IMR-90 (cell line): ENCODE measurements at regions not wholly inside any gene's neighbourhood (a gene's known extent, or its start where the extent isn't known, plus 50 kb on each side); places are given as distances from the start of the nearest gene placed in this dataset.

Experiments
- ATAC-seq: fragments of 200-7000 bp; cut with Tn5 transposase; 2 replicates; pipeline ENCODE4 v1.9.1; 2020; ENCODE audit warnings: low read depth, mild to moderate bottlenecking, moderate library complexity
- BruUV-seq: library from RNA; stranded (reverse); fragments of 400-500 nt; replicated peaks from 2 replicates; lab custom pipeline; 2021; lab: Mats Ljungman, UMichigan
- CTCF ChIA-PET: fragments of 300-600 bp; formaldehyde crosslinking; extraction: SDS; loops from one replicate; lab custom pipeline; 2021; ENCODE audit warnings: antibody characterized with exemption; lab: Yijun Ruan, JAX
- POLR2A ChIA-PET: fragments of 300-600 bp; sonication (Branson Sonifier 250); formaldehyde crosslinking; loops from one replicate; lab custom pipeline; 2022; ENCODE audit warnings: antibody characterized with exemption; ENCODE audit not compliant: unreplicated experiment; lab: Charles Lee
- DNase-seq: peaks from one replicate; pipeline ENCODE4 v3.0.0; 2013
- H2AFZ ChIP-seq: replicated peaks from 2 replicates; pipeline ENCODE3; 2013; ENCODE audit warnings: low read length, mild to moderate bottlenecking; ENCODE audit not compliant: poor library complexity
- H2AK5ac ChIP-seq: 2 replicates; pipeline ENCODE4 v1.6.1; 2013; ENCODE audit warnings: low read depth, low read length, inconsistent platforms
- H2AK9ac ChIP-seq: replicated peaks from 2 replicates; pipeline ENCODE3; 2013; ENCODE audit warnings: mild to moderate bottlenecking, low read depth, low read length, moderate library complexity; ENCODE audit not compliant: poor library complexity
- H2BK120ac ChIP-seq: 2 replicates; pipeline ENCODE4 v1.6.1; 2013; ENCODE audit warnings: low read depth, low read length, inconsistent platforms
- H2BK15ac ChIP-seq: 3 replicates; pipeline ENCODE4 v1.6.1; 2013; ENCODE audit warnings: low read depth, low read length, inconsistent platforms
- H2BK20ac ChIP-seq: 2 replicates; pipeline ENCODE4 v1.6.1; 2013; ENCODE audit warnings: low read depth, mild to moderate bottlenecking, inconsistent platforms, low read length, moderate library complexity
- H2BK5ac ChIP-seq: 2 replicates; pipeline ENCODE4 v1.6.1; 2013; ENCODE audit warnings: mild to moderate bottlenecking, low read depth, low read length, inconsistent platforms; ENCODE audit not compliant: poor library complexity, severe bottlenecking
- H3K14ac ChIP-seq: replicated peaks from 2 replicates; pipeline ENCODE4 v1.6.1; 2013; ENCODE audit warnings: low read depth, low read length, inconsistent platforms
- H3K18ac ChIP-seq: 2 replicates; pipeline ENCODE4 v1.6.1; 2013; ENCODE audit warnings: low read depth, low read length, control low read depth
- H3K23ac ChIP-seq: 2 replicates; pipeline ENCODE4 v1.6.1; 2013; ENCODE audit warnings: low read depth, low read length, inconsistent platforms
- H3K27ac ChIP-seq: 2 replicates; pipeline ENCODE4 v1.5.1; 2013; ENCODE audit warnings: mild to moderate bottlenecking, control low read depth, low read length; ENCODE audit not compliant: insufficient read depth
- H3K27me3 ChIP-seq: 2 replicates; pipeline ENCODE4 v1.6.1; 2013; ENCODE audit warnings: low read length; ENCODE audit not compliant: control insufficient read depth, insufficient read depth
- H3K36me3 ChIP-seq: 2 replicates; pipeline ENCODE4 v1.6.1; 2013; ENCODE audit warnings: low read length, mixed read lengths; ENCODE audit not compliant: control insufficient read depth, insufficient read depth
- H3K4ac ChIP-seq: 2 replicates; pipeline ENCODE4 v1.6.1; 2013; ENCODE audit warnings: low read depth, low read length, inconsistent platforms
- H3K4me1 ChIP-seq: 2 replicates; pipeline ENCODE4 v1.6.1; 2013; ENCODE audit warnings: low read length, mixed read lengths; ENCODE audit not compliant: control insufficient read depth, insufficient read depth
- H3K4me2 ChIP-seq: 2 replicates; pipeline ENCODE4 v1.6.1; 2013; ENCODE audit warnings: low read depth, mild to moderate bottlenecking, control low read depth, low read length, moderate library complexity
- H3K4me3 ChIP-seq: 2 replicates; pipeline ENCODE4 v1.5.1; 2013; ENCODE audit warnings: low read depth, mild to moderate bottlenecking, control low read depth, low read length, moderate library complexity; ENCODE audit not compliant: insufficient read depth
- H3K56ac ChIP-seq: 2 replicates; pipeline ENCODE4 v1.6.1; 2013; ENCODE audit warnings: low read length, inconsistent platforms; ENCODE audit not compliant: insufficient read depth; ENCODE audit errors: extremely low read depth
- H3K79me1 ChIP-seq, 2 experiments: 2 replicates each; pipeline ENCODE4 v1.6.1; 2013; ENCODE audit warnings: low read length in 2 of 2, inconsistent platforms in 1 of 2, low read depth in 1 of 2
- H3K9ac ChIP-seq: 2 replicates; pipeline ENCODE4 v1.6.1; 2013; ENCODE audit warnings: low read depth, low read length, control low read depth
- H3K9me1 ChIP-seq: 2 replicates; pipeline ENCODE4 v1.6.1; 2013; ENCODE audit warnings: low read length, inconsistent platforms; ENCODE audit not compliant: insufficient read depth
- H3K9me3 ChIP-seq: 2 replicates; pipeline ENCODE4 v1.6.1; 2013; ENCODE audit warnings: low read length; ENCODE audit not compliant: control insufficient read depth, insufficient read depth
- H4K20me1 ChIP-seq: 2 replicates; pipeline ENCODE4 v1.6.1; 2013; ENCODE audit warnings: low read length, inconsistent platforms; ENCODE audit not compliant: insufficient read depth
- H4K5ac ChIP-seq: 2 replicates; pipeline ENCODE4 v1.6.1; 2013; ENCODE audit warnings: mild to moderate bottlenecking, low read depth, low read length, control low read depth
- H4K8ac ChIP-seq, 2 experiments: 2 replicates each; pipeline ENCODE4 v1.6.1; 2013; ENCODE audit warnings: low read depth in 2 of 2, low read length in 2 of 2, control low read depth in 1 of 2, inconsistent platforms in 1 of 2
- H4K91ac ChIP-seq: 2 replicates; pipeline ENCODE4 v1.6.1; 2013; ENCODE audit warnings: low read depth, low read length, inconsistent platforms; ENCODE audit not compliant: insufficient read depth
- CEBPB ChIP-seq: IDR thresholded peaks from 2 replicates; pipeline ENCODE4 v1.6.1; 2012; ENCODE audit warnings: low read depth, low read length, improper control_type of control experiment
- FOS ChIP-seq: fragments of 150-350 bp; IDR thresholded peaks from 2 replicates; pipeline ENCODE4 v1.6.1; 2016; ENCODE audit warnings: low read depth, low read length
- MAFK ChIP-seq: IDR thresholded peaks from 2 replicates; pipeline ENCODE4 v1.6.1; 2012; ENCODE audit warnings: low read depth, low read length, improper control_type of control experiment
- MAZ ChIP-seq: IDR thresholded peaks from 2 replicates; pipeline ENCODE4 v1.6.1; 2012; ENCODE audit warnings: low read depth, mild to moderate bottlenecking, low read length, improper control_type of control experiment, moderate library complexity, borderline replicate concordance
- MXI1 ChIP-seq: IDR thresholded peaks from 2 replicates; pipeline ENCODE4 v1.6.1; 2012; ENCODE audit warnings: low read depth, mild to moderate bottlenecking, low read length, moderate library complexity, borderline replicate concordance
- POLR2A ChIP-seq: IDR thresholded peaks from 2 replicates; pipeline ENCODE4 v1.6.1; 2012; ENCODE audit warnings: mild to moderate bottlenecking, low read depth, low read length
- RAD21 ChIP-seq: IDR thresholded peaks from 2 replicates; pipeline ENCODE4 v1.6.1; 2012; ENCODE audit warnings: low read length, improper control_type of control experiment
- RFX5 ChIP-seq: IDR thresholded peaks from 2 replicates; pipeline ENCODE4 v1.8.0; 2012; ENCODE audit warnings: low read depth, mild to moderate bottlenecking, low read length, moderate library complexity
- SMC3 ChIP-seq: fragments of 150-350 bp; IDR thresholded peaks from 2 replicates; pipeline ENCODE4 v1.6.1; 2016; ENCODE audit warnings: low read depth, mild to moderate bottlenecking, antibody characterized with exemption, low read length, moderate library complexity
- WGBS, 2 experiments: methylation state at CpG; one replicate each; pipeline versions ENCODE4 v1.1.5 to v1.1.7; 2013; ENCODE audit warnings: missing lambda C conversion rate in 2 of 2; ENCODE audit not compliant: insufficient read length in 1 of 2; ENCODE audit errors: extremely low coverage in 2 of 2; 5-methylcytosine and 5-hydroxymethylcytosine counted together
- dilution Hi-C: fragments of 300-500 bp; cut with HindIII; formaldehyde crosslinking; loops from one replicate; pipeline ENCODE4 v1.14.3; 2018; ENCODE audit warnings: low sequenced_read_pairs; ENCODE audit not compliant: unreplicated experiment
- in situ Hi-C: fragments of 300-500 bp; cut with MboI; formaldehyde crosslinking; loops from 3 replicates; pipeline ENCODE4 v1.14.3; 2019; ENCODE audit warnings: low sequenced_read_pairs, inconsistent platforms, mixed read lengths
- intact Hi-C: fragments of 100-400 bp; cut with micrococcal nuclease; formaldehyde crosslinking; loops from 2 replicates; pipeline ENCODE4 v1.10.0; 2022
- TF ChIP-seq, protein P1 (sequence below): fragments of 150-350 bp; IDR thresholded peaks from 2 replicates; pipeline ENCODE4 v1.6.1; 2016; ENCODE audit warnings: low read depth, mild to moderate bottlenecking, low read length, moderate library complexity, borderline replicate concordance
- TF ChIP-seq, protein P2 (sequence below): conservative IDR thresholded peaks from 2 replicates; pipeline ENCODE4 v1.5.1; 2012; ENCODE audit warnings: mild to moderate bottlenecking, low read depth, low read length, improper control_type of control experiment

DNA sequence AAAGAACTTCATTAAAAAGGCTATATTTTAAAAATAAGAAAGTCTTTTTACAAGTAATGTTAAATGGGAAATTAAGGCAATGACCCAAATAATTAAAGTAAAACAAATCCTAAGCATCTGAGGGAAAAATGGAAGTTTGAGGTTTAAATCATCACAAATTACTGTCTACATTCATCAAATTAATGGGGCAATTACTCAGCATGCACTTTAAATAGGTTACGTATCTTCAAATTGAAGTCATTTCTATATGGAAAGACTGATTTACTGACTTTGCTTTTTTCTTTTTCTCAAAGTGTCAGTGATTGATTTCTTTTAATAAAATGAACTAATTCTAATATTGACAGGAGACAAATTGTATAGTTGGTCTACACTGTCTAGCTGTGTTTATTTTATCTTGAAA is 1452.3 kb downstream of the NCAM2 start:
- H4K20me1 ChIP-seq: no peaks in the 10 kb centered on the region
- no TSS peak for BruUV-seq
- no peaks in the 10 kb centered on the region for H3K27me3 ChIP-seq
- H3K36me3 ChIP-seq: no peaks in the 10 kb centered on the region
- no peak overlapping the region for H3K4ac ChIP-seq
- no peak overlapping the region for H2BK5ac ChIP-seq
- WGBS, 2 experiments: no CpG with 5 or more reads among the region's 1 CpG
- H3K56ac ChIP-seq: no peak overlapping the region
- no peak overlapping the region for H4K91ac ChIP-seq
- intact Hi-C loops: no loop called here
- no peak overlapping the region for H3K23ac ChIP-seq
- no peaks in the 10 kb centered on the region for H3K79me1 ChIP-seq
- H2AK5ac ChIP-seq: no peak overlapping the region
- no peak overlapping the region for H4K5ac ChIP-seq
- H2BK15ac ChIP-seq: no peak overlapping the region
- no peak overlapping the region for H3K9ac ChIP-seq
- in situ Hi-C loops: no loop called here
- POLR2A ChIA-PET: no interaction called here
- no peak overlapping the region for H2BK20ac ChIP-seq
- ATAC-seq (no peak), DNase-seq (no peak)
- no peak overlapping the region for H3K14ac ChIP-seq
- no peak overlapping the region for H4K8ac ChIP-seq
- H3K4me1 ChIP-seq: no peaks in the 10 kb centered on the region
- no peak overlapping the region for H3K27ac ChIP-seq
- dilution Hi-C loops: no loop called here
- H3K9me1 ChIP-seq: no peaks in the 10 kb centered on the region
- no peak overlapping the region for H2AFZ ChIP-seq
- H3K18ac ChIP-seq: no peak overlapping the region
- no peak overlapping the region for H2BK120ac ChIP-seq
- no peak overlapping the region for H3K4me3 ChIP-seq
- CTCF ChIA-PET: no interaction called here
- TF ChIP-seq RAD21: no peak
- TF ChIP-seq RFX5: no peak
- TF ChIP-seq MAZ: no peak
- no peak for TF ChIP-seq CEBPB
- TF ChIP-seq, protein P1, sequence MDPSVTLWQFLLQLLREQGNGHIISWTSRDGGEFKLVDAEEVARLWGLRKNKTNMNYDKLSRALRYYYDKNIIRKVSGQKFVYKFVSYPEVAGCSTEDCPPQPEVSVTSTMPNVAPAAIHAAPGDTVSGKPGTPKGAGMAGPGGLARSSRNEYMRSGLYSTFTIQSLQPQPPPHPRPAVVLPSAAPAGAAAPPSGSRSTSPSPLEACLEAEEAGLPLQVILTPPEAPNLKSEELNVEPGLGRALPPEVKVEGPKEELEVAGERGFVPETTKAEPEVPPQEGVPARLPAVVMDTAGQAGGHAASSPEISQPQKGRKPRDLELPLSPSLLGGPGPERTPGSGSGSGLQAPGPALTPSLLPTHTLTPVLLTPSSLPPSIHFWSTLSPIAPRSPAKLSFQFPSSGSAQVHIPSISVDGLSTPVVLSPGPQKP: no peak
- TF ChIP-seq FOS: no peak
- no peak for TF ChIP-seq SMC3
- no peak for TF ChIP-seq MXI1
- TF ChIP-seq MAFK: no peak
- TF ChIP-seq POLR2A: no peak
- TF ChIP-seq, protein P2, sequence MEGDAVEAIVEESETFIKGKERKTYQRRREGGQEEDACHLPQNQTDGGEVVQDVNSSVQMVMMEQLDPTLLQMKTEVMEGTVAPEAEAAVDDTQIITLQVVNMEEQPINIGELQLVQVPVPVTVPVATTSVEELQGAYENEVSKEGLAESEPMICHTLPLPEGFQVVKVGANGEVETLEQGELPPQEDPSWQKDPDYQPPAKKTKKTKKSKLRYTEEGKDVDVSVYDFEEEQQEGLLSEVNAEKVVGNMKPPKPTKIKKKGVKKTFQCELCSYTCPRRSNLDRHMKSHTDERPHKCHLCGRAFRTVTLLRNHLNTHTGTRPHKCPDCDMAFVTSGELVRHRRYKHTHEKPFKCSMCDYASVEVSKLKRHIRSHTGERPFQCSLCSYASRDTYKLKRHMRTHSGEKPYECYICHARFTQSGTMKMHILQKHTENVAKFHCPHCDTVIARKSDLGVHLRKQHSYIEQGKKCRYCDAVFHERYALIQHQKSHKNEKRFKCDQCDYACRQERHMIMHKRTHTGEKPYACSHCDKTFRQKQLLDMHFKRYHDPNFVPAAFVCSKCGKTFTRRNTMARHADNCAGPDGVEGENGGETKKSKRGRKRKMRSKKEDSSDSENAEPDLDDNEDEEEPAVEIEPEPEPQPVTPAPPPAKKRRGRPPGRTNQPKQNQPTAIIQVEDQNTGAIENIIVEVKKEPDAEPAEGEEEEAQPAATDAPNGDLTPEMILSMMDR: no peak
- no peaks in the 10 kb centered on the region for H3K9me3 ChIP-seq
- no peak overlapping the region for H3K4me2 ChIP-seq
- H2AK9ac ChIP-seq: no peak overlapping the region
